ENCODE measurements at regions not wholly inside any gene's neighbourhood (a gene's known extent, or its start where the extent isn't known, plus 50 kb on each side); places are given as distances from the start of the nearest gene placed in this dataset.

DNA sequence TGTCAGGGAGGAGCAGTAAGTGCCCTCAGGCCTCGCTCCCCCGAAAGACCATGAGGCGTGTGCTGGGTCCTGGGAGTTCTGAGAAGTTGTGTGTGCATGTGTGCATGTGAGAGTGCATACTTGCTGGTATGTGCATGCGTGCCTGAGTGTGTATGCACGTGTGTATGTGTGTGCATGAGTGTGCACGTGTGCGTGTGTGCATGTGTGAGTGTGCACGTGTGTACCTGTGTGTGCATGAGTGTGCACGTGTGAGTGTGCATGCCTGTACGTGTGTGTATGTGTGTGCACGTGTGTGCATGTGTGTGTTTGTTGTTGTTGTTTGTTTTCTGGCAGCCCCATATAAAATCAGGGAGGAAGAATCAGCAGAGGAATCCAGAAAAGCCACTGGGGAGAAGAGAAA, 426.7 kb downstream of the IRX2 start:
- H3K27me3 ChIP-seq (ENCODE audit: control insufficient read depth, insufficient read depth, low read length): no peaks in the 10 kb centered on the region
- H3K4me1 ChIP-seq (ENCODE audit: control insufficient read depth, low read depth, low read length): no peaks in the 10 kb centered on the region
- H3K36me3 ChIP-seq (ENCODE audit: control insufficient read depth, low read depth, low read length): no peaks in the 10 kb centered on the region
- H3K4me3 ChIP-seq (ENCODE audit: low read length): no peak overlapping the region
- no peak overlapping the region for H3K9ac ChIP-seq (ENCODE audit: low read length)
- no peak overlapping the region for H3K27ac ChIP-seq (ENCODE audit: low read length)
- no peaks in the 10 kb centered on the region for H3K9me3 ChIP-seq (ENCODE audit: control insufficient read depth, low read depth, low read length)

DNA sequence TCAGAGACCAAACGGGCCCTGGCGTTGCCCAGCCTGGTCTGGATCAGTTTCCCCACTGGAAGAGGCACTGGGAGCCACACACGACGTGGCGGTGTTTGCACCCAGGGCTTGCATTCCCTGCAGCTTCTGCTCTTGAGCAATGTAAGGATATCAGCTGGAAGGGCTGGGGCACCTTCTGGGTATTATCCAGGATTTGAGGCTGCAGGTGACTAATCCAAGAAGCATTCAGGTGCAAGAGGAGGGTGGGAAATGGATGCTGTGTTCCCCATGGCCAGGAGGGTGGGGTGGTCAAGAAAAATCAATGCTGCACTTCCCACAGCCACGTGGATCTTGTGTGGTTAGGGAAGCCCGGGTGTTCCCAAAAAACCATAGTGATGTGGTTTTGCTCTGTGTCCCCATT, 430.9 kb downstream of the IRX2 start:
- no peak overlapping the region for H3K9ac ChIP-seq (ENCODE audit: low read length)
- H3K9me3 ChIP-seq (ENCODE audit: control insufficient read depth, low read depth, low read length): no peaks in the 10 kb centered on the region
- no peaks in the 10 kb centered on the region for H3K4me1 ChIP-seq (ENCODE audit: control insufficient read depth, low read depth, low read length)
- H3K36me3 ChIP-seq (ENCODE audit: control insufficient read depth, low read depth, low read length): no peaks in the 10 kb centered on the region
- H3K27me3 ChIP-seq (ENCODE audit: control insufficient read depth, insufficient read depth, low read length): no peaks in the 10 kb centered on the region
- H3K4me3 ChIP-seq (ENCODE audit: low read length): no peak overlapping the region
- no peak overlapping the region for H3K27ac ChIP-seq (ENCODE audit: low read length)

GRCh38 chr5:2317540-2317939, 433.9 kb downstream of the IRX2 start:
- Histone ChIP-seq H3K4me3 (ENCODE audit: low read length) (no peak overlapping the region), H3K27ac (ENCODE audit: low read length) (no peak overlapping the region), H3K27me3 (ENCODE audit: control insufficient read depth, insufficient read depth, low read length) (no peaks in the 10 kb centered on the region), H3K9me3 (ENCODE audit: control insufficient read depth, low read depth, low read length) (no peaks in the 10 kb centered on the region), H3K9ac (ENCODE audit: low read length) (no peak overlapping the region), H3K36me3 (ENCODE audit: control insufficient read depth, low read depth, low read length) (no peaks in the 10 kb centered on the region), H3K4me1 (ENCODE audit: control insufficient read depth, low read depth, low read length) (no peaks in the 10 kb centered on the region)

- no peak overlapping the region for H3K9ac ChIP-seq (ENCODE audit: low read length)
- H3K4me3 ChIP-seq (ENCODE audit: low read length): no peak overlapping the region
- H3K9me3 ChIP-seq (ENCODE audit: control insufficient read depth, low read depth, low read length): no peaks in the 10 kb centered on the region
- no peaks in the 10 kb centered on the region for H3K36me3 ChIP-seq (ENCODE audit: control insufficient read depth, low read depth, low read length)
- no peak overlapping the region for H3K27ac ChIP-seq (ENCODE audit: low read length)
- H3K27me3 ChIP-seq (ENCODE audit: control insufficient read depth, insufficient read depth, low read length): no peaks in the 10 kb centered on the region
- no peaks in the 10 kb centered on the region for H3K4me1 ChIP-seq (ENCODE audit: control insufficient read depth, low read depth, low read length)
Measured at GRCh38 chr5:2311851-2312250, 429.1 kb upstream of the IRX4 start.

DNA sequence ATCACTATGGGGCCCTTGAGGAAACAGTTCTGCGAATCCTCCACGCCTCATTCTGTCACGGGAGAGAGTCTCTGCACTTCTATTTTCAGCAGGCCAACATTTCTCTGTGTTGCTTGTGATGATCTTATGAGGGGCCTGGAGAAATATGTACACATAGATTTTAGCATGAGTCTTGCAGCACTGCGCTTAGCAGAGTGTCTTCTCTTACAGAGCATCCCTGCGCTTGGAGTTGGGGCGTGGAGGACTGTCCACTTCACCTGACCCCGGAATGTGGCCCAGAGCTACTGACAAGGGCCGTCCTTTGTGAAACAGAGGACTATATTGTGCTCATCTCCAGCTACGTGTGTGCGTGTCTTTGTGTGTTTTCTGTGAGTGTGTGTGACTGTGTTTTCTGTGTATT, 428.2 kb upstream of the IRX4 start:
- Histone ChIP-seq H3K4me1 (ENCODE audit: control insufficient read depth, low read depth, low read length) (no peaks in the 10 kb centered on the region), H3K4me3 (ENCODE audit: low read length) (no peak overlapping the region), H3K9ac (ENCODE audit: low read length) (no peak overlapping the region), H3K36me3 (ENCODE audit: control insufficient read depth, low read depth, low read length) (no peaks in the 10 kb centered on the region), H3K9me3 (ENCODE audit: control insufficient read depth, low read depth, low read length) (no peaks in the 10 kb centered on the region), H3K27ac (ENCODE audit: low read length) (no peak overlapping the region), H3K27me3 (ENCODE audit: control insufficient read depth, insufficient read depth, low read length) (no peaks in the 10 kb centered on the region)

DNA sequence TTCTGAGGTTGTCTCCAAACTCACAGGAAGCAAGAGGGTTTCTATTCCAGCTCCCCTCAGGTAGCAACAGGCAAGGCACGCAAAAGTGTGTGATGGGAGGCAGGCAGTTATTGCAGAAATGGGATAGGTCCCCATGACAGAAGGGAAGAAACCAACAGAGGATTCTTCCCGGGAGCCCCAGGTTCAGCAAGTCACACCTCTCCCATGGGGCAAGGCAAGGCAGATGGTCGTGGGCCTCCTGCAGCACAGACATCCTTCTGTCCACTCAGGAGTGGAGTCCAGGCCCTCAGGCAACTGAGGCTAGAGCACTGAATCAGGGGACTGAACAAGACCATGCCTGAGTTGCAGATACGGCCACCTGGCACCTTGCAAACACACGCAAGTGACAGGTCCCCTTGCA, 424.9 kb upstream of the IRX4 start:
- Histone ChIP-seq H3K9me3 (ENCODE audit: control insufficient read depth, low read depth, low read length) (no peaks in the 10 kb centered on the region), H3K4me3 (ENCODE audit: low read length) (no peak overlapping the region), H3K4me1 (ENCODE audit: control insufficient read depth, low read depth, low read length) (peaks cover 14% of the 10 kb centered on the region), H3K27ac (ENCODE audit: low read length) (no peak overlapping the region), H3K36me3 (ENCODE audit: control insufficient read depth, low read depth, low read length) (no peaks in the 10 kb centered on the region), H3K9ac (ENCODE audit: low read length) (no peak overlapping the region), H3K27me3 (ENCODE audit: control insufficient read depth, insufficient read depth, low read length) (no peaks in the 10 kb centered on the region)

GRCh38 chr5:2306711-2307110, 424.0 kb upstream of the IRX4 start:
- Histone ChIP-seq H3K9ac (ENCODE audit: low read length) (no peak overlapping the region), H3K27ac (ENCODE audit: low read length) (no peak overlapping the region), H3K4me1 (ENCODE audit: control insufficient read depth, low read depth, low read length) (peaks cover 14% of the 10 kb centered on the region), H3K4me3 (ENCODE audit: low read length) (no peak overlapping the region), H3K9me3 (ENCODE audit: control insufficient read depth, low read depth, low read length) (no peaks in the 10 kb centered on the region), H3K27me3 (ENCODE audit: control insufficient read depth, insufficient read depth, low read length) (no peaks in the 10 kb centered on the region), H3K36me3 (ENCODE audit: control insufficient read depth, low read depth, low read length) (no peaks in the 10 kb centered on the region)

DNA sequence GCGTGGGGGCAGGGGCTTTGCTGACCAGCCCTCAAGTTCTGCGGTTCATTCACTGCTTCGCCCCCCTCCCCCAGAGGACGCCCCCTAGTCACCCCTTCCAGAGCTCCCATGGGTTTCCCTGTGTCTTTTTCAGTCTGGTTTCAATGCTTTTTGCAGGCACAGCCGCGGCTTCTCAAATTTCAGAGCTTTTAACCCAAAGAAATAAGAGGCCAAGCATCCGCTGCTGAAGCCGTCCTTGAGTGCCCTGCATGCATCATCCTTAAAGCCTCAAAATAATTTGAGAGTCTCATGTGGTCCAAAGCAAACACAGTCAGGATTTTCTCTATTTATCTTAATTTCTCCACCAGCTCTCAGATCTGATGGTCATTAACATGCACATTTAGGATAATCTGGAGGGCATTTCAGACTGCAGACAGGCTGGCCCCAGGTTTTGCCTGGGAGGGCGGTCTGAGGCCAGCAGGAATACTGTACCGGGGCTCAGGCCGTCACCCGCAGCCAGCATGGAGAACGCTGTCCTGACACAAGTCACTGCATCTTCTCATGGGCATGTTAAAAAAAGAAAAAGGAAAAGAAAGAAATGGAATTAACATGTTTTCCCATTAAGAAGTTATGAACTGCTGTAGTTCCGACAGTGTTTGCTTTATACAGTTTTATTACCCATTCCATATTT, 420.8 kb upstream of the IRX4 start:
- H3K27me3 ChIP-seq (ENCODE audit: control insufficient read depth, insufficient read depth, low read length): no peaks in the 10 kb centered on the region

GRCh38 chr5:2302169-2302568, 419.4 kb upstream of the IRX4 start:
- H3K27me3 ChIP-seq (ENCODE audit: control insufficient read depth, insufficient read depth, low read length): no peaks in the 10 kb centered on the region
- no peak overlapping the region for H3K9ac ChIP-seq (ENCODE audit: low read length)
- no peaks in the 10 kb centered on the region for H3K9me3 ChIP-seq (ENCODE audit: control insufficient read depth, low read depth, low read length)
- H3K4me3 ChIP-seq (ENCODE audit: low read length): no peak overlapping the region
- no peak overlapping the region for H3K27ac ChIP-seq (ENCODE audit: low read length)
- peaks cover 14% of the 10 kb centered on the region for H3K4me1 ChIP-seq (ENCODE audit: control insufficient read depth, low read depth, low read length)
- H3K36me3 ChIP-seq (ENCODE audit: control insufficient read depth, low read depth, low read length): no peaks in the 10 kb centered on the region

More for the DNA sequence above, 420.8 kb upstream of the IRX4 start:
- no peak overlapping the region for H3K9ac ChIP-seq (ENCODE audit: low read length)
- no peaks in the 10 kb centered on the region for H3K36me3 ChIP-seq (ENCODE audit: control insufficient read depth, low read depth, low read length)
- H3K27ac ChIP-seq (ENCODE audit: low read length): no peak overlapping the region
- no peak overlapping the region for H3K4me3 ChIP-seq (ENCODE audit: low read length)
- no peaks in the 10 kb centered on the region for H3K9me3 ChIP-seq (ENCODE audit: control insufficient read depth, low read depth, low read length)
- peaks cover 14% of the 10 kb centered on the region for H3K4me1 ChIP-seq (ENCODE audit: control insufficient read depth, low read depth, low read length)

DNA sequence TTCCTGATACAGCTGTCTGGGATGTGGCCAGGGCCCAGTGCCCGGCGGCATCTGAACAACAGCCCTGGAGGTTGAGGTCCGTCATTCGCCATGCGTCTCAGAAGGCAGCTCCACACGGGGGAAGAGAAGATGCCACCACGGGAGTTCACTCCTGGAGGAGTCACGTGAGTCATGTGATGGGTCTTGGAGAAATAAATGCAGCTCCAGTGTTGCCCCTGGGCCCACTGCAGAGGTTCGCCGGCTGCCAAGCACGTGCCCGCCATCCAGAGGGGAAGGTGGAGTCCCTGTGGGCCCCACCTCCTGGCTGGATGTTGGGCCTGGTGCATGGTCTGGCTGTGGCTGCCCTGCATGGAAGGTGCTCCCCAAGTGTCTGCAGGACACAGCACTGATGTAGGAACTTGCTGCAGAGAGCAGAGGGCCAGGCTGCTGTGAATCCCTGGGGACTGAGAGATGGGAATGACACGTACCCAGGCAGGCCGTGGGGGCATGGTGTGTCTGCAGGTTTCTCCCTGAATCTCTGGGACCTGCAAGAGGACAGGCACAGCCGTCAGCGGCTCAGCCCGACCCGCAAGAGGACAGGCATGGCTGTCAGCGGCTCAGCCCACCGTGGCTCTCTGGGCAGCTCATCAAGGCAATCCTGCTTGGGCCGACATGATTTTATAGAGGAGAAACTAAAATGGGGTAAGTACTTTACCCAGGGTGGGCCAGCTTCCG, 418.3 kb upstream of the IRX4 start:
- H3K9ac ChIP-seq (ENCODE audit: low read length): no peak overlapping the region
- H3K4me3 ChIP-seq (ENCODE audit: low read length): no peak overlapping the region
- H3K36me3 ChIP-seq (ENCODE audit: control insufficient read depth, low read depth, low read length): no peaks in the 10 kb centered on the region
- H3K27ac ChIP-seq (ENCODE audit: low read length): no peak overlapping the region
- peaks cover 14% of the 10 kb centered on the region for H3K4me1 ChIP-seq (ENCODE audit: control insufficient read depth, low read depth, low read length)
- no peaks in the 10 kb centered on the region for H3K27me3 ChIP-seq (ENCODE audit: control insufficient read depth, insufficient read depth, low read length)
- H3K9me3 ChIP-seq (ENCODE audit: control insufficient read depth, low read depth, low read length): no peaks in the 10 kb centered on the region

DNA sequence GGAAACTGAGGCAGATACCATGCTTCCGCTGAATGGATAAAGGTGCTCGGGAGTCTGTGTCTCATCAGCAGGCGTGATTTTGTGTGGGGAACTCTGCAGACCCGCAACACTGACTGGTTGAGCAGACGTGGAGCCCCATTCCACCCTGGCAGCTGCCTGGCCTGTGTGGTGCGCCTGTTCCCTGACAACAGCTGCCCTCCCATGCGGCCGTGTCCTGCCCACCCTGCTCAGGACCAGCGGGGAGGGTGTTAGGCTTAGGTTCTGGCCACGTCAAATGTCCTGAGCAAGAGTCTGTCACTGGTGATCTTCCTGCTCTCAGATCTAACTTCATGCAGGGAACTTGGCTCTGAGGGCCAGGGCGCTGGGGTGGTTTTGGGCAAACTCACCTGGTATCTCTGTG, 417.7 kb upstream of the IRX4 start:
- Histone ChIP-seq H3K9me3 (ENCODE audit: control insufficient read depth, low read depth, low read length) (no peaks in the 10 kb centered on the region), H3K4me3 (ENCODE audit: low read length) (no peak overlapping the region), H3K9ac (ENCODE audit: low read length) (no peak overlapping the region), H3K27me3 (ENCODE audit: control insufficient read depth, insufficient read depth, low read length) (no peaks in the 10 kb centered on the region), H3K36me3 (ENCODE audit: control insufficient read depth, low read depth, low read length) (no peaks in the 10 kb centered on the region), H3K4me1 (ENCODE audit: control insufficient read depth, low read depth, low read length) (peaks cover 18% of the 10 kb centered on the region), H3K27ac (ENCODE audit: low read length) (no peak overlapping the region)
